KMS-11 (cell line): ENCODE measurements at regions not wholly inside any gene's neighbourhood (a gene's known extent, or its start where the extent isn't known, plus 50 kb on each side); places are given as distances from the start of the nearest gene placed in this dataset.

ENCODE experiments used
- H2AFZ ChIP-seq: fragments of 200-600 bp; sonication (generic); 2 replicates; pipeline ENCODE4 v1.6.1; 2016; ENCODE audit warnings: antibody characterized with exemption, mixed run types, low read depth
- H3K27ac ChIP-seq: fragments of 200-600 bp; sonication (generic); 2 replicates; pipeline ENCODE4 v1.6.1; 2016; ENCODE audit warnings: mild to moderate bottlenecking, mixed run types
- H3K27me3 ChIP-seq: fragments of 200-600 bp; sonication (generic); 2 replicates; pipeline ENCODE4 v1.6.1; 2017; ENCODE audit warnings: mild to moderate bottlenecking, low read depth, mixed run types, moderate library complexity; ENCODE audit not compliant: insufficient read depth
- H3K36me3 ChIP-seq: fragments of 200-600 bp; sonication (generic); 2 replicates; pipeline ENCODE4 v1.6.1; 2017; ENCODE audit warnings: mild to moderate bottlenecking, mixed run types; ENCODE audit not compliant: insufficient read depth
- H3K4me1 ChIP-seq: fragments of 200-600 bp; sonication (generic); 2 replicates; pipeline ENCODE4 v1.6.1; 2016; ENCODE audit warnings: mild to moderate bottlenecking, low read depth, mixed run types; ENCODE audit not compliant: poor library complexity, severe bottlenecking
- H3K4me2 ChIP-seq: fragments of 200-600 bp; sonication (generic); 2 replicates; pipeline ENCODE4 v1.7.0; 2016; ENCODE audit warnings: mild to moderate bottlenecking, mixed run types
- H3K4me3 ChIP-seq: fragments of 200-600 bp; sonication (generic); IDR thresholded peaks from 2 replicates; pipeline ENCODE4 v1.6.1; 2017; ENCODE audit warnings: low read depth, low read length, mixed read lengths; ENCODE audit not compliant: insufficient read depth
- H3K79me2 ChIP-seq: fragments of 200-600 bp; sonication (generic); 2 replicates; pipeline ENCODE4 v1.6.1; 2016; ENCODE audit warnings: low read depth, mixed run types; ENCODE audit not compliant: insufficient read depth
- H3K9ac ChIP-seq: fragments of 200-600 bp; sonication (generic); 2 replicates; pipeline ENCODE4 v1.6.1; 2016; ENCODE audit warnings: mild to moderate bottlenecking, mixed run types
- H4K20me1 ChIP-seq: fragments of 200-600 bp; sonication (generic); 2 replicates; pipeline ENCODE4 v1.6.1; 2016; ENCODE audit warnings: mild to moderate bottlenecking, mixed run types; ENCODE audit not compliant: insufficient read depth
- TF ChIP-seq, protein P1 (sequence below): fragments of 200-600 bp; sonication (generic); conservative IDR thresholded peaks from 2 replicates; pipeline ENCODE4 v1.6.1; 2017; ENCODE audit warnings: low read depth, mild to moderate bottlenecking, antibody characterized with exemption, low read length, moderate library complexity, mixed read lengths

DNA sequence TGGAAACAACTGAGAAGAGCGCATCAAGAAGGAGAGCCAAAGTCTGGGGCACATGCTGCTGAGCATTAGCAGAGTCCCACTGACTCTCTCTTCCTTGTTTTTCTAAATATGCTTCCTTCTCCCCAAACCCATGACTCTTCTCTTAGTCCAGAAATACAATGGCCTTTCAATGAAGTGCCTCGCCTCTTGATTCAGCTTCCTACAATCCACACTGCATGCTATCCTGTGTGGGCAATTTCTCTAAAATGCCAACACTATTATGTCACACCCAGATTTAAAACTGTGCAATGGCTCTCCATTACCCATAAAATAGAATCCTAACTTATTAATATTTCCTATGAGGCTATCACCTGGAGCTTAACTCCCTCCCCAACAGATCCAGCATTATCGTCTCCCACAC, 198.6 kb downstream of the RPAP3 start:
- H3K9ac ChIP-seq = no peak overlapping the region
- H3K4me2 ChIP-seq = no peak overlapping the region
- H3K4me3 ChIP-seq = no peak overlapping the region
- no peaks in the 10 kb centered on the region for H3K36me3 ChIP-seq
- no peak overlapping the region for H2AFZ ChIP-seq
- no peaks in the 10 kb centered on the region for H3K79me2 ChIP-seq
- H3K4me1 ChIP-seq = no peaks in the 10 kb centered on the region
- no peak overlapping the region for H3K27ac ChIP-seq
- H3K27me3 ChIP-seq = no peaks in the 10 kb centered on the region
- no peaks in the 10 kb centered on the region for H4K20me1 ChIP-seq
- TF ChIP-seq, protein P1, sequence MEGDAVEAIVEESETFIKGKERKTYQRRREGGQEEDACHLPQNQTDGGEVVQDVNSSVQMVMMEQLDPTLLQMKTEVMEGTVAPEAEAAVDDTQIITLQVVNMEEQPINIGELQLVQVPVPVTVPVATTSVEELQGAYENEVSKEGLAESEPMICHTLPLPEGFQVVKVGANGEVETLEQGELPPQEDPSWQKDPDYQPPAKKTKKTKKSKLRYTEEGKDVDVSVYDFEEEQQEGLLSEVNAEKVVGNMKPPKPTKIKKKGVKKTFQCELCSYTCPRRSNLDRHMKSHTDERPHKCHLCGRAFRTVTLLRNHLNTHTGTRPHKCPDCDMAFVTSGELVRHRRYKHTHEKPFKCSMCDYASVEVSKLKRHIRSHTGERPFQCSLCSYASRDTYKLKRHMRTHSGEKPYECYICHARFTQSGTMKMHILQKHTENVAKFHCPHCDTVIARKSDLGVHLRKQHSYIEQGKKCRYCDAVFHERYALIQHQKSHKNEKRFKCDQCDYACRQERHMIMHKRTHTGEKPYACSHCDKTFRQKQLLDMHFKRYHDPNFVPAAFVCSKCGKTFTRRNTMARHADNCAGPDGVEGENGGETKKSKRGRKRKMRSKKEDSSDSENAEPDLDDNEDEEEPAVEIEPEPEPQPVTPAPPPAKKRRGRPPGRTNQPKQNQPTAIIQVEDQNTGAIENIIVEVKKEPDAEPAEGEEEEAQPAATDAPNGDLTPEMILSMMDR = no peak

DNA sequence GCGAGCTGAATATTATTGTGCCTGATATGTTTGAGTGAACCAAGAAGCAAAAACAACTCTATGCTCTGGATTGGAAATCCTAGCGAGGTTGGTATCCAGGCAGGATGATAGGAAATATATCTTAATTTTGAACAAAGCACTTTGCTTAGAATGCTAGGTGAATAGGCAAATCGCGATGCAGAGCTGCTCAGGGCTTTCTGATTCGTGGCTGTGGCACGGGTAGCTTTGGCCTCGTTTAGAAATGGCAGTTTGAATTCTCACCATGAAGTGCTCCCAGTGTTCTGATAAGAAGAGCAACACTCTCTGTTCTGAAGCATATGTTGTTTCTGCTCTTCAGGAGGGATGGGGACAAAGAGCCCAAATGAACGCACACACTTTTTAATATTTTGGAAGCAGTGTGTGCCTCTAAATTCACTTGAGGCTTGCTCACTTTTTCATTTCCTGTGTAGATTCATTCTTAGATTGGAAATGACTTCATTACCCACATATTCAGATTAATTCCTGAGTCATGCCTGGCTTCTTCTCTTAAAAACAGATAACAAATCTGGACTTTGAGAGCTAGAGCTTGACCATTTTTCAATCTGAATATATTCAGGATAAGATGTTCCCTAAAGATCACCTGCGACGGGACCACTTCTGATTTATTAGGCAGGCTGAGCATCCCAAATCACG, 200.9 kb downstream of the RPAP3 start:
- Histone ChIP-seq H2AFZ (no peak overlapping the region), H3K4me2 (no peak overlapping the region), H3K27me3 (no peaks in the 10 kb centered on the region), H3K36me3 (no peaks in the 10 kb centered on the region), H3K4me3 (no peak overlapping the region), H4K20me1 (no peaks in the 10 kb centered on the region), H3K4me1 (no peaks in the 10 kb centered on the region), H3K27ac (no peak overlapping the region), H3K79me2 (no peaks in the 10 kb centered on the region), H3K9ac (no peak overlapping the region)
- TF ChIP-seq, protein P1 = no peak

DNA sequence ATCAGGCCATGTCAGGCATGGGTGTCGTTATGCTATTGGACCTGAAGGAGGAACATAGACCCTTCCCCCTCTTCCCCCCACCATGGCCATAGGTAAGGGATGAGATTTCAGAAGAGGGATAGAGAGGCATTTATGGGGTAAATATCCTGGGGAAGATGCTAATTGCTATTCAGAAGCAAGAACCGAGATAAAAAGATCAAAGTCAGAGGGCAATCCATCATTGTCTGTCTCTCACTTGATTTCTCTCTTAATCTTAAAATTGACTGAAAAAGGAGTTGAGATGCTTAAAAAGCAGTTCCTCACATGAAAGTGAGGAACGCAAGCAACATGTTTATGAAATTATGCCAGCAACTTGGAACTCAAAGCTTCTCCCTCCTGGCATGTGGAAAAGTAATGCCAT, 212.0 kb downstream of the RPAP3 start:
- Histone ChIP-seq H3K27ac (no peak overlapping the region), H3K4me2 (no peak overlapping the region), H4K20me1 (no peaks in the 10 kb centered on the region), H3K4me1 (no peaks in the 10 kb centered on the region), H3K79me2 (no peaks in the 10 kb centered on the region), H3K9ac (no peak overlapping the region), H3K4me3 (no peak overlapping the region), H3K36me3 (no peaks in the 10 kb centered on the region), H2AFZ (no peak overlapping the region), H3K27me3 (no peaks in the 10 kb centered on the region)
- TF ChIP-seq, protein P1 = no peak

DNA sequence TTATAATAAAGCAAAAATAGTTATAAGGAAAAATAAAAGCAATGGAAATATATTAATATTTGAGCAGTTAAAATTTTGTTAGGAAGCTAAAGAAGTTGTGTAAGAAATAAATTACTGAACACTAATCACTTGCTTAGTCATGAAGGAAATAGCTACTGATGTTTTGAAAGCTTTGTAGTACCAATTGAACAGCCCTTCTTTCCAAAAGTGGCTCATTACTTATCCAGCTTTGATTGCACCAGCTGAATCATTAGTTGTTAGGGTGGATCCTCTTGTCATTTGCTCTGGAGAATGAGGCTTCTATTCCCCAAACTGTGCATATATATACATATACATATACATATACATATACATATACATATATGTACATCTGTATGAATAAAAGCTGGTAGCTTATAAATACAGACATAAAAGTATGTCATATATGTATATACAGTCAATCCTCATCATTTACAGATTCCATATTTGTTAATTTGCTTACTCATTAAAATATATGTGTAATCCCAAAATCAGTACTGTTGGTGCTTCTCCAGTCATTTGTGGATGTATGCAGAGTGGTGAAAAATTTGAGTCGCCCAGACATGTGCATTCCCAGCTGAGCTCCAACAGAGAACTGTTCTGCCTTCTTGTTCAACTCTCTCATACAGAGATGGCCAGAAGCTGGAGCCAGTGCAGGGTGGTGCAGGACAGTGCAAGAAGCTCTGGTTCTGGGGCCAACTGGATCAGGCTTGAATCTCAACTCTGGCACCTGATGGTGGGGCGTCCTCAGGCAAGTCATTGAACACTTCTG, 214.1 kb downstream of the RPAP3 start:
- no peaks in the 10 kb centered on the region for H3K36me3 ChIP-seq
- no peaks in the 10 kb centered on the region for H3K27me3 ChIP-seq
- H4K20me1 ChIP-seq = no peaks in the 10 kb centered on the region
- H3K27ac ChIP-seq = no peak overlapping the region
- H3K9ac ChIP-seq = no peak overlapping the region
- H3K79me2 ChIP-seq = no peaks in the 10 kb centered on the region
- H2AFZ ChIP-seq = no peak overlapping the region
- no peak overlapping the region for H3K4me3 ChIP-seq
- H3K4me1 ChIP-seq = no peaks in the 10 kb centered on the region
- TF ChIP-seq, protein P1 = no peak
- H3K4me2 ChIP-seq = no peak overlapping the region
